ENCODE measurements at regions not wholly inside any gene's neighbourhood (a gene's known extent, or its start where the extent isn't known, plus 50 kb on each side); places are given as distances from the start of the nearest gene placed in this dataset.
"Not testable (repeated sequence)": the region's sequence is repeated elsewhere in the genome, so short reads cannot be mapped to it uniquely, and the experiment has no call there.

DNA sequence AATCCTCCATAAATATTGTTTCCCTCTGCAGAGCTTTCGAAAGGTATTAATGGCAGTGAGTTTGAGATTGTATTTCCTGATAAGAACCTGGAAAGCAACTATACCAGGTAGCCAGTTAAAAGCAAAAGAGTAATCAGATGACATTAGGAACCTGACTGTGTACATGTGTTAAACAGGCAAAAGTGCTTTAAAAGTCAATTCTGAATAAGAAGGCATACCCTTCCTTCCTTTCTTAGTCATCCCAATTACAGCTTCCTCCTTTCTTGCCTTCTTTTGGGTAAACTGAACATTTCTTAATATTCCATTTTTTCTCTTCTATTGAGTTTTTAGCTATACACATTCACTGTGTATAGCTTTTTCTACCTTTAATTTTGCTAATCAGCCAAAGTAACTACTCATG lies 144.7 kb downstream of the ZNF281 start:
- Histone ChIP-seq H3K27me3 (ENCODE audit: insufficient read depth, low read length) (no peaks in the 10 kb centered on the region), H3K27ac (ENCODE audit: low read depth, low read length) (no peak overlapping the region), H3K4me1 (ENCODE audit: insufficient read depth, low read length) (no peaks in the 10 kb centered on the region), H3K9ac (ENCODE audit: low read depth, low read length) (no peak overlapping the region), H3K4me3 (ENCODE audit: low read length) (no peak overlapping the region), H3K36me3 (ENCODE audit: insufficient read depth, low read length) (no peaks in the 10 kb centered on the region), H3K9me3 (ENCODE audit: insufficient read depth, low read depth, low read length) (no peaks in the 10 kb centered on the region)
- 100% methylated on average over 1 of the region's 1 CpG for WGBS

DNA sequence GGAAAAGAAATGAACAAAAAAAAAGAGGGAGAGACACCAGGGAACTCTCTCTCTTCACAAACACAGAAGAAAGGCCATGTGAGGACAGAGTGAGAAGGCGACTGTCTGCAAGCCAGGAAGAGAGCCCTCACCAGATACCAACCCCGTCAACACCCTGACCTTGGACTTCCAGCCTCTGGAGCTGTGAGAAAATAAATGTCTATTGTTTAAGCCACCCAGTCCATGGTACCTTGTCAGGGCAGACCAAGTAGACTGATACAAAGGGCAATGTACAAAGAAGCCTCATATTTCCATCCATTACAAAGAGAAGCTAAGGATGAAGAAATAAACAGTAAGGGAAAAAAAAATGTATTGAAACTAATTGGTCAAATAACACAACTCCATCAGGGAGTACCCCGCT lies 146.6 kb downstream of the ZNF281 start:
- Histone ChIP-seq H3K9ac (ENCODE audit: low read depth, low read length) (no peak overlapping the region), H3K4me3 (ENCODE audit: low read length) (no peak overlapping the region), H3K27ac (ENCODE audit: low read depth, low read length) (no peak overlapping the region), H3K36me3 (ENCODE audit: insufficient read depth, low read length) (no peaks in the 10 kb centered on the region), H3K4me1 (ENCODE audit: insufficient read depth, low read length) (no peaks in the 10 kb centered on the region), H3K9me3 (ENCODE audit: insufficient read depth, low read depth, low read length) (no peaks in the 10 kb centered on the region), H3K27me3 (ENCODE audit: insufficient read depth, low read length) (no peaks in the 10 kb centered on the region)
- 93% methylated on average over 3 of the region's 3 CpGs for WGBS

DNA sequence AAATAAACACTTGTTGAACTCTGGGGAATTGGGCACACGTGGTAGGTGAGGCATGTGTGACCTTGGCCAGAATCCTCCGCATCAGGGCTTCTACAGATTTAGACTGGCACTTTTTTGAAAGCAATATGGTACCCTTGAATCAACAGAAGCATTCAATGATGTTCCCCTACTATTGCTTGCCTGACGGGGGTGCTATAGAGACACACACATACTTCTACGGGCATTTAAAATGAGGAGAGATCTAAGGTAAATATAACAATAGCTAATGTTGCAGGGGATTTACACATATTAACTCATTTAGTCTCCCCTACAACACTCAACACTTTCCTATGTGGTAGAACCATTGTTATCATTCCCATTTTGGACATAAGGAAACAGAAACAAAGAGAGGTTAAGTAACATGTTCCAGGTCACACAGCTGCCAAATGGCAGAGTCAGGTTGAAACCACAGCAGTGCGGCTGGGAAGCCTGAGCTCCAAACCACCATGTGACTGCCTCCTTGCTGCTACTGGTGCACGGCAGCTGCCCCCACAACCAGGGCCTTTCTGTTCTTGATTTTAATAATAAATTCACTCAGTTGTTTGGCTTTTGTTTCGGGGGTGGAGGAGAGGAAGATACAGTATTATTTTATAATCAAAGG lies 147.4 kb downstream of the ZNF281 start:
- Histone ChIP-seq H3K36me3 (ENCODE audit: insufficient read depth, low read length) (no peaks in the 10 kb centered on the region), H3K9ac (ENCODE audit: low read depth, low read length) (no peak overlapping the region), H3K27ac (ENCODE audit: low read depth, low read length) (no peak overlapping the region), H3K27me3 (ENCODE audit: insufficient read depth, low read length) (no peaks in the 10 kb centered on the region), H3K4me1 (ENCODE audit: insufficient read depth, low read length) (no peaks in the 10 kb centered on the region), H3K4me3 (ENCODE audit: low read length) (no peak overlapping the region), H3K9me3 (ENCODE audit: insufficient read depth, low read depth, low read length) (no peaks in the 10 kb centered on the region)
- WGBS: 94% methylated on average over 5 of the region's 7 CpGs

DNA sequence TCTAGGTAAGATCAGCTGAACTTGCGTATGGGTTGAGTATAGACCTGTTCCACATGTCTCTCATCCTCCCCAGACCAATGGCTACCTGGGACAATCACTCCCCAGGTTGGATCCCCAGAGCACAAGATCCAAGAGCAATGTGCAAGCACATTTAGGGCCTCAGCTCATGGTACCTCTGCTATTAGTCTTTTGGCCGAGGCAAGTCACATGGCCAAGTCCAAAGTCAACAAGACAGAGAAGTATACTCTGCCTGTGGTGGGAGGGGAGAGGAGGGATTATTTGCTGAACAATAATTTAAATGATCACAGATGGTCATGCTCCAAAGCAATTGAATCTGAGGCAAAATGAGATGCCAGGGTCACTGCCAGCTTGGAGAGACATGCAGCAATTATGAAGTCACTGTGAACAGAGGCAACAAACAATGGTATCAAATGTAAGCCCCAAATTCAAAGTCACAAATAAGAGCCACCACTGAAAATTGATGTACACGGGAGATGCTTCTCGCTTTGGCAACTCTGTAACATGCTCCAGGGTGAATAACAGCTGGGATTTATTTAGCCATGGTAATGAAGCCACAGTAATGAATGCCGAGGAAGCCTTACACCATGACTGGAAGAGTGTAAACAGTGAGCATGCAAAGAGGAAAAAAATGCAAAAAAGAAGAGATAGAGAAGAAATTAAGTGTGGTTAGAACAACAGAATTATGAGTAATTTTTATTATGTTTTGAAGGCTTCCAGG lies 149.1 kb downstream of the ZNF281 start:
- H3K27ac ChIP-seq (ENCODE audit: low read depth, low read length): no peak overlapping the region
- no peak overlapping the region for H3K9ac ChIP-seq (ENCODE audit: low read depth, low read length)
- 94% methylated on average over 5 of the region's 5 CpGs for WGBS
- H3K36me3 ChIP-seq (ENCODE audit: insufficient read depth, low read length): no peaks in the 10 kb centered on the region
- H3K27me3 ChIP-seq (ENCODE audit: insufficient read depth, low read length): no peaks in the 10 kb centered on the region
- no peaks in the 10 kb centered on the region for H3K4me1 ChIP-seq (ENCODE audit: insufficient read depth, low read length)
- H3K4me3 ChIP-seq (ENCODE audit: low read length): no peak overlapping the region
- H3K9me3 ChIP-seq (ENCODE audit: insufficient read depth, low read depth, low read length): no peaks in the 10 kb centered on the region

DNA sequence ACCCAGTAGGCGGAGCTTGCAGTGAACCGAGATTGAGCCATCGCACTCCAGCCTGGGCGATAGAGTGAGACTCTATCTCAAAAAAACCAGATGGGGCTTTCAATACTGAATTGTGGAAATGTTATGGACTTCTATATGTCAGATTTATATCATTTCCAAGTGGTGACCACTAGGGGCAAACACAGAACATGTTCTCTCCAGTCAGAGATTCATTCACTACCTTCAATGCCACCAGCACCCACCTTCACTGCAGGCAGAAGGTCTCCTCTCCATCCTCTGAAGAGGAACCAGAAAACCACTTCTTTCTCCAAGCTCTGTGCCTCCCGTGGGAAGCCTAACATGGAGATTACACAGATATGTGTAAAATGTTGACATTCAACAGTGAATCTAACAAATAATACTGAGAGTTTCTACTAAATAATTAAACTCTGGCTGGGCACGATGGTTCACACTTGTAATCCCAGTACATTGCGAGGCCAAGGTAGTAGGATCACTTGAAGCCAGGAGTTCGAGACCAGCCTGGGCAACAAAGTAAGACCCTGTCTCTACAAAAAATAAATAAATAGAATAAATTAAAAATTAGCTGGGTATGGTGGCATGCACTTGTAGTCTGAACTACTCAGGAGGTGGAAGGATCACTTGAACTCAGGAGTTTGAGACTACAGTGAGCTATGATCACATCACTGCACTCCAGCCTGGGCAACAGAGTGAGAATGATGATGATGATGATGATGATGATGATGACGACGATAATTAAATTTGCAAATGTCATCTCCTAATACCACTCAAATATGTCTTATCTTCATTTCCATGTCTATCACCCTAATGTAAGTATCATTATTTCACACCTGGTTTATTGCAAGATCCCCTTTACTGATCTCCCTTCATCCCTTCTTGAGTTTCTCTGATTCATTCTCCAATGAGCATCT lies 151.1 kb downstream of the ZNF281 start:
- Histone ChIP-seq H3K4me3 (ENCODE audit: low read length) (no peak overlapping the region), H3K27me3 (ENCODE audit: insufficient read depth, low read length) (no peaks in the 10 kb centered on the region), H3K9ac (ENCODE audit: low read depth, low read length) (no peak overlapping the region), H3K9me3 (ENCODE audit: insufficient read depth, low read depth, low read length) (no peaks in the 10 kb centered on the region), H3K36me3 (ENCODE audit: insufficient read depth, low read length) (no peaks in the 10 kb centered on the region), H3K4me1 (ENCODE audit: insufficient read depth, low read length) (no peaks in the 10 kb centered on the region), H3K27ac (ENCODE audit: low read depth, low read length) (no peak overlapping the region)
- WGBS: 97% methylated on average over 8 of the region's 10 CpGs

DNA sequence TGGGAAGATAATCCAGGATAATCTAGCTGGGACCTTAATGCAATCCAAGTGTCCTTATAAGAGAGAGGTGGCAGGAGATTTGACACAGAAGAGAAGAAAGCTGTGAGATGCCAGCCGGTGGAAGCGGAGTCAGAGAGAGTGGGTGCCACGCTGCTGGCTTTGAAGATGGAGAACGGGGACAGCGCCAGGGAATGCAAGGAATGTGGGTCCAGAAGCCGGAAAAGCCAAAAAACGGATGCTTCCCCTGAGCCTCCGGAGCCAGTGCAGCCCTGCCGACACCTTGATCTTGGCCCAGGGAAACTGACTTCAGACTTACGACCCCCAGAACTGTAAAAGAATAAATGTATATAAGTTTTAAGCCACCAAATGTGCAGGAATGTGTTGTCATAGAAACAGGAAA lies 152.6 kb downstream of the ZNF281 start:
- Histone ChIP-seq H3K27ac (ENCODE audit: low read depth, low read length) (no peak overlapping the region), H3K4me1 (ENCODE audit: insufficient read depth, low read length) (no peaks in the 10 kb centered on the region), H3K4me3 (ENCODE audit: low read length) (no peak overlapping the region), H3K36me3 (ENCODE audit: insufficient read depth, low read length) (no peaks in the 10 kb centered on the region), H3K9ac (ENCODE audit: low read depth, low read length) (no peak overlapping the region), H3K27me3 (ENCODE audit: insufficient read depth, low read length) (no peaks in the 10 kb centered on the region), H3K9me3 (ENCODE audit: insufficient read depth, low read depth, low read length) (no peaks in the 10 kb centered on the region)
- WGBS: 90% methylated on average over 10 of the region's 10 CpGs

DNA sequence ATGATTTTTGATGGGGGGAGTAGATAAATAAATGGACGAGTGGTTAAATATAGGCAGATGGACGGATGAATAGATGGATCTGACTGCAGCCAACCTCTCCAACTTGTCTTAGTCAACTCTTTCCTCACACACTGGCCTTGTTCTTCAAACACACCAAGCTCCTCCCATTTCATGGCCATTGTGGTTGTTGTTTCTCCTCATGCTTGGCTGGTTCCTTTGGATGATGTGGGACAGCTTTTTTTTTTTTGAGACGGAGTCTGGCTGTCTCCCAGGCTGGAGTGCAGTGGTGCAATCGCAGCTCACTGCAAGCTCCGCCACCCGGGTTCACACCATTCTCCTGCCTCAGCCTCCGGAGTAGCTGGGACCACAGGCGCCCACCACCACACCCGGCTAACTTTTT lies 155.2 kb downstream of the ZNF281 start:
- WGBS: 97% methylated on average over 7 of the region's 9 CpGs
- H3K9ac ChIP-seq (ENCODE audit: low read depth, low read length); H3K27me3 ChIP-seq (ENCODE audit: insufficient read depth, low read length); H3K9me3 ChIP-seq (ENCODE audit: insufficient read depth, low read depth, low read length); H3K36me3 ChIP-seq (ENCODE audit: insufficient read depth, low read length); H3K4me1 ChIP-seq (ENCODE audit: insufficient read depth, low read length); H3K4me3 ChIP-seq (ENCODE audit: low read length); H3K27ac ChIP-seq (ENCODE audit: low read depth, low read length): not testable (repeated sequence)

- Histone ChIP-seq H3K36me3 (ENCODE audit: insufficient read depth, low read length) (no peaks in the 10 kb centered on the region), H3K4me3 (ENCODE audit: low read length) (no peak overlapping the region), H3K27ac (ENCODE audit: low read depth, low read length) (no peak overlapping the region), H3K9ac (ENCODE audit: low read depth, low read length) (no peak overlapping the region), H3K27me3 (ENCODE audit: insufficient read depth, low read length) (no peaks in the 10 kb centered on the region), H3K9me3 (ENCODE audit: insufficient read depth, low read depth, low read length) (no peaks in the 10 kb centered on the region), H3K4me1 (ENCODE audit: insufficient read depth, low read length) (no peaks in the 10 kb centered on the region; the same call in 1 of the 2 replicates)
- 92% methylated on average over 5 of the region's 7 CpGs for WGBS
These were observed 155.9 kb downstream of the ZNF281 start for GRCh38 chr1:200253774-200254495.

GRCh38 chr1:200252531-200252930 lies 157.3 kb downstream of the ZNF281 start:
- no peaks in the 10 kb centered on the region for H3K9me3 ChIP-seq (ENCODE audit: insufficient read depth, low read depth, low read length)
- H3K4me1 ChIP-seq (ENCODE audit: insufficient read depth, low read length): no peaks in the 10 kb centered on the region; the same call in 1 of the 2 replicates
- H3K27me3 ChIP-seq (ENCODE audit: insufficient read depth, low read length): no peaks in the 10 kb centered on the region
- 97% methylated on average over 4 of the region's 5 CpGs for WGBS
- H3K36me3 ChIP-seq (ENCODE audit: insufficient read depth, low read length): no peaks in the 10 kb centered on the region
- no peak overlapping the region for H3K27ac ChIP-seq (ENCODE audit: low read depth, low read length)
- H3K9ac ChIP-seq (ENCODE audit: low read depth, low read length): no peak overlapping the region
- H3K4me3 ChIP-seq (ENCODE audit: low read length): no peak overlapping the region

DNA sequence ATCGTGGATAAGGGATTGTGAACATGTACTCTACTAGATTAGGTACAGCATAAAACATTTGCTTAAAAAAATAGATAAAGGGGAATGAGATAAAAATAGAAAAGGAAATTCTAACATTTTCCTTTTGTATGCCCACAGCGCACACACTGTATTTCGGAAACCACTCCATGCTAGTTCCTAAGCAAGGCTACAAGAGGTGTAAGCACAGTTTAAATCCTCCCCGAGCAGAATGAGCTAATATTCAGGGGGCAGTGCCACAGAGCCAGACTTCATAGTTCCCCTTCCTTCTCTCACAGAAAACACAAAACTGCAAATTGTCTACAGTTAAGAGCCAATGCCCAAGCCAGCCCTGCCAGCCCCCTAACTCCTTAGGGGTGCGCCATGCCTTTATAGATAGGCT lies 159.4 kb downstream of the ZNF281 start:
- Histone ChIP-seq H3K9ac (ENCODE audit: low read depth, low read length) (no peak overlapping the region), H3K4me1 (ENCODE audit: insufficient read depth, low read length) (no peaks in the 10 kb centered on the region; the same call in 1 of the 2 replicates), H3K4me3 (ENCODE audit: low read length) (no peak overlapping the region), H3K9me3 (ENCODE audit: insufficient read depth, low read depth, low read length) (no peaks in the 10 kb centered on the region), H3K27me3 (ENCODE audit: insufficient read depth, low read length) (no peaks in the 10 kb centered on the region), H3K27ac (ENCODE audit: low read depth, low read length) (no peak overlapping the region), H3K36me3 (ENCODE audit: insufficient read depth, low read length) (no peaks in the 10 kb centered on the region)
- 90% methylated on average over 5 of the region's 5 CpGs for WGBS
